Erythroblast (primary cell): ENCODE measurements at regions not wholly inside any gene's neighbourhood (a gene's known extent, or its start where the extent isn't known, plus 50 kb on each side); places are given as distances from the start of the nearest gene placed in this dataset.

Source experiments
- DNase-seq, 2 experiments: peaks; one replicate each; lab custom pipeline; 2025; lab: John Stamatoyannopoulos, UW
- GATA1 ChIP-seq: IDR thresholded peaks from 2 replicates; pipeline ENCODE4 v1.6.1; 2011; ENCODE audit warnings: low read depth, mild to moderate bottlenecking, control low read depth, low read length, moderate library complexity
- POLR2A ChIP-seq: IDR thresholded peaks from 2 replicates; pipeline ENCODE4 v1.6.1; 2011; ENCODE audit warnings: mild to moderate bottlenecking, low read length

DNA sequence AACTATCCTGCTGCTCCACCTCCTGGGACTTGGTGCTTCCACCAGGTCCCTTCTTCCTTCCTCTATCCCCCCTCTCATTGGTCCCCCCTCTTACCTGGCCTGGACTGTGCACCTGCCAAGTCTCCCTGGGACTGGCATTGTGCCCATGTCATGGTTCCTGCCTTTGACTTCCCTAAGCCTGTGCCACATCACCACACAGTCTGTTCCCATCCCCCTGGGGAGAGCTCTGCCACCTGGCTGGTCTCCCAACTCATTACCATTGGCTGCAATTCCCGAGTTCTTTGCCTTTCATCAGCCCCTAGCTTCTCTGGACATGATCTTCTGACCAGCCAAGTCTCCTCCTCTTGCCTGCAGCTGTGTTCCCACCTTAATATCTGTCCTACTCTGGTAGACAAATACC lies 180.3 kb downstream of the SREK1 start:
- DNase-seq: no peak
- TF ChIP-seq POLR2A: no peak

GRCh38 chr5:66326276-66326675 lies 182.2 kb downstream of the SREK1 start:
- no peak for DNase-seq
- TF ChIP-seq GATA1: no peak
- no peak for TF ChIP-seq POLR2A

- no peak for DNase-seq
- TF ChIP-seq POLR2A: no peak
- TF ChIP-seq GATA1: no peak
Observed at GRCh38 chr5:66327008-66327407, 182.9 kb downstream of the SREK1 start.

- DNase-seq: no peak
- TF ChIP-seq POLR2A: no peak
- TF ChIP-seq GATA1: no peak
Observed at GRCh38 chr5:66329078-66329477, 185.0 kb downstream of the SREK1 start.

- no peak for TF ChIP-seq POLR2A
- TF ChIP-seq GATA1: no peak
- DNase-seq: no peak
Observed at GRCh38 chr5:66333192-66333591, 189.1 kb downstream of the SREK1 start.

GRCh38 chr5:66337626-66338226 lies 193.6 kb downstream of the SREK1 start:
- TF ChIP-seq POLR2A (no peak), GATA1 (no peak)
- no peak for DNase-seq

DNA sequence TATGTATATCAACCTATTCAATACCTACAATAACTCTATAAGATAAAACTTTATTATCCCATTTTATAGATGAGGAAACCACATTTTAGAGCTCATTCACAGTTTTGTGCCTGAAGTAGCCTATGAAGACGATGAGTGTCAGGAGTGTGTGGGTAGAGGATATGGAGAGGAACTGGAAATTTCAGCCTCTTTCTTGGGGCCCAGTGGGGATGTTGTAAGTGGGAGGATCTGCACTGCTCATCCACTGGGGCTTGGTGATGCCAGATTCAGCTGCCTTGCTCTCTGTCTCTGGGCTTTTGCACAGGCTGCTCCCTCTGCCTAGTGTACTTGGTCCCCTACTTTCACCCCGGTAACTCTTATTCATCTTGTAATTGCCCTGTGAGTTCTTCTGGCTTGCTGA lies 194.7 kb downstream of the SREK1 start:
- TF ChIP-seq POLR2A: no peak
- TF ChIP-seq GATA1: no peak
- DNase-seq: no peak

DNA sequence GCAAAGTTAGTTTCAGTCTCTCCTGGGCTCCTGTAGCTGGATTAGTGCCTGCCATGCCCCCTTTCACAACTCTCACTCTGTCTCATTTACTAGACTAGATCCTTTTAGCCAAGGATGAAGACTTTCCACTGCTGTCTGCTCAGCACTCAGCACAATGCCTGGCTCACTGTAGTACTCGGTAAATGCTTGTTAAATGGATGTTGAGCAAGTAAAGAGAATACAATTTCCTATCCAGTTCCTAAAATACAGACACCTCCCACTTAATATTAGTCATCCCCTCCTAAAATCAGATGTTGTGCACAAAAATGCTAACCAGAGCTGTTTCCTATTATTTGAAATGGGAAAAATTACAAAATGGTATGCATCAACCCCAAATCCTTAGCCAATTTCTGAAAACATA lies 195.8 kb downstream of the SREK1 start:
- TF ChIP-seq GATA1 (no peak), POLR2A (no peak)
- DNase-seq: no peak

DNA sequence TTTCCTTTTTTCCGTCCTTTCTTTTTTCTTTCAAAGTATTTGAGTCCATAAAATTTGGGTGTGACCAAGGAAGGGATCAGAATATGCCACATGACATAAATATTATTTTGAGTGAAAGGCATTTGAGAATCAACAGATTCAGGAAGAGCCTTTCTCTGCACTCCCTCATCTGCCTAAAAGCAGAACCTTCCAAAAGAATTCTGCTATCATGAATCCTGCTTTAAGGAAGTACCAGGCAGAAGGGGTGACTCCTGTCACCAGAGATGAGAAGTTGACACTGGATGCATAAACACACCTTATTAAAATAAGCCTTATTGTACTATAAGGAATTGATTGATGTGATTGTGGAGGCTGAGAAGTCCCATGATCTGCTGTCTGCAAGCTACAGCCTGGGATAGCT lies 196.7 kb downstream of the SREK1 start:
- TF ChIP-seq POLR2A (no peak), GATA1 (no peak)
- DNase-seq: no peak

DNA sequence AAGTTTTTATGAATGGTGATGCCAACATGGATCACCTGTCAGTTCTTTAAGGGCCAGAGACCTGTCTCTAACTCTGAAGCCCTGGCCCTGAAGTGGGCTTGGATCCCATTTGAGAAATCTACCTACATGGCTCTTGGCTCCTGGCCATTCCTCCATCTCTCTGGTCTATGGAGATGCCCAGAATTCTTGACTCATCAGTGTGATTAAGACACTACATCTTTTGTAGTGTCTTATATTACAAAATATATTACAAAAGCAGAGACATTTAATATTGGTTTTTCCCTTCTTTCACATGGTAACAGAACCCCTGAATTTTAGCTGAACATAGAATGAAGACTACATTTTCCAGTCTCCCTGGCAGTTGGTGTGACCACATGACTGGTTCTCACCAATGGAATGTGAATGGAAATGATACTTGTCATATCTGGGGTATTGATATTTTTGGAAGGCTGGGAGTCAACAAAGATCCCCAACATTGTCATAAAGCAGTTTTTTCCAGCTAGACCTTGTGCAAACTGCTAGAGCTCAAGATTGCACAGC lies 198.3 kb downstream of the SREK1 start:
- TF ChIP-seq POLR2A (no peak), GATA1 (no peak)
- DNase-seq: no peak

GRCh38 chr5:66343370-66344071 lies 199.4 kb downstream of the SREK1 start:
- DNase-seq: no peak
- TF ChIP-seq POLR2A (no peak), GATA1 (no peak)

DNA sequence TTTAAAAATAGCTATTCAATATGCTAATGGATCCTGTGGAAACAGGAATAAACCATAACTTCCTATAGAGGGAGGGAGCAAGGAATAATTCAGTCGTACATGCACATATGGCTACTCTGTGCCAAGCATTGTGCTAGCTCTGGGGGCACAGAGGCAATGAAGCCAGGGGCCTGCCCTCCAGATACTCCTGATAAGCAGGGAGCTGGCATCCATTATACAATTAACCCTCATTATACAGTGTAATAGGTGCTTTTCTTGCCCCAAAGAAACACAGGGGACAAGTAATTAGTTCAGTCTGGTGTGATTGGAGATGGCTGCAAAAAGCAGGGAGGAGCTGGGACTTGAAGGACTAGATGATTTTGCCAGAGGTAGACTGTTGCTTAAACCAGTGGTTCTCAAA lies 200.4 kb downstream of the SREK1 start:
- DNase-seq: no peak
- TF ChIP-seq POLR2A (no peak), GATA1 (no peak)

DNA sequence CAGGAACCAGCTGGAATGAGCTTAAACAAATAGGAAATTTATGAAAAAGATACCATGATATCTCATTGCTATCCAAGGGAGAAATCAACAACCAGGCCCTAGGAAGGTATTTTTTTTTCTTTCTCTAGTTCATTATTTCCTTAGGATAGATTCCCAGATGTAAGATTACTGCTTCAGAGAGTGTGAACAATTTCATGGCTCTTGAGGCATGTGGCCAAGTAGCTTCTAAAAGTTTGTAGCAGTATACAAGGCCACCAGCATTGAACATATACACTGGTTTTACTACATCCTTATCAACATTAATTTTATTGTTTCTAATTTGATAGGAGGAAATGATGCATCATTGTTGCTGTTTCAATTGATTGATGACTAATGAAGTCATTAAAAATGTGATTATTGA lies 201.2 kb downstream of the SREK1 start:
- no peak for DNase-seq
- no peak for TF ChIP-seq GATA1
- TF ChIP-seq POLR2A: no peak

- DNase-seq: no peak
- TF ChIP-seq POLR2A: no peak
- no peak for TF ChIP-seq GATA1
Observed at GRCh38 chr5:66346869-66347268, 202.8 kb downstream of the SREK1 start.
